KG1 (cell line): ENCODE measurements at regions not wholly inside any gene's neighbourhood (a gene's known extent, or its start where the extent isn't known, plus 50 kb on each side); places are given as distances from the start of the nearest gene placed in this dataset.

Experiments used
- DNase-seq: peaks from one replicate; lab custom pipeline; 2025; lab: John Stamatoyannopoulos, UW

- DNase-seq, result no peak
Observed at GRCh38 chr19:30783212-30783611, 411.0 kb downstream of the ZNF536 start.

GRCh38 chr19:30781519-30781918 lies 409.3 kb downstream of the ZNF536 start:
- no peak for DNase-seq

- DNase-seq, result no peak
Observed at GRCh38 chr19:30781047-30781446, 408.9 kb downstream of the ZNF536 start.

GRCh38 chr19:30780456-30780855 lies 408.3 kb downstream of the ZNF536 start:
- no peak for DNase-seq

GRCh38 chr19:30780032-30780431 lies 407.8 kb downstream of the ZNF536 start:
- DNase-seq, result no peak

- DNase-seq, result no peak
Observed at GRCh38 chr19:30778961-30779715, 407.0 kb downstream of the ZNF536 start.

- DNase-seq, result no peak
Observed at GRCh38 chr19:30778061-30778460, 405.9 kb downstream of the ZNF536 start.

GRCh38 chr19:30775956-30776355 lies 403.8 kb downstream of the ZNF536 start:
- no peak for DNase-seq

- no peak for DNase-seq
Observed at GRCh38 chr19:30774252-30774766, 402.1 kb downstream of the ZNF536 start.

- DNase-seq, result no peak
Observed at GRCh38 chr19:30762651-30763050, 390.5 kb downstream of the ZNF536 start.

GRCh38 chr19:30760014-30760413 lies 387.8 kb downstream of the ZNF536 start:
- no peak for DNase-seq

GRCh38 chr19:30757837-30758617 lies 385.8 kb downstream of the ZNF536 start:
- no peak for DNase-seq

- DNase-seq, result no peak
Observed at GRCh38 chr19:30757104-30757836, 385.1 kb downstream of the ZNF536 start.

GRCh38 chr19:30755581-30755980 lies 383.4 kb downstream of the ZNF536 start:
- DNase-seq, result no peak

GRCh38 chr19:30754162-30754561 lies 382.0 kb downstream of the ZNF536 start:
- no peak for DNase-seq

- DNase-seq, result no peak
Observed at GRCh38 chr19:30752876-30753275, 380.7 kb downstream of the ZNF536 start.

GRCh38 chr19:30752201-30752600 lies 380.0 kb downstream of the ZNF536 start:
- no peak for DNase-seq

GRCh38 chr19:30745476-30745985 lies 373.3 kb downstream of the ZNF536 start:
- DNase-seq, result no peak

- no peak for DNase-seq
Observed at GRCh38 chr19:30744741-30745475, 372.7 kb downstream of the ZNF536 start.

- DNase-seq, result no peak
Observed at GRCh38 chr19:30743702-30744101, 371.5 kb downstream of the ZNF536 start.

- DNase-seq, result no peak
Observed at GRCh38 chr19:30743011-30743410, 370.8 kb downstream of the ZNF536 start.
